A673 (cell line): ENCODE measurements at regions not wholly inside any gene's neighbourhood (a gene's known extent, or its start where the extent isn't known, plus 50 kb on each side); places are given as distances from the start of the nearest gene placed in this dataset.

ENCODE experiments used
- BruUV-seq: library from RNA; stranded (reverse); fragments of 400-500 nt; replicated peaks from 2 replicates; lab custom pipeline; 2021; lab: Mats Ljungman, UMichigan
- CTCF ChIA-PET: fragments of 300-600 bp; sonication (Branson Sonifier 250); formaldehyde crosslinking; loops from one replicate; lab custom pipeline; 2022; ENCODE audit warnings: antibody characterized with exemption; lab: Charles Lee
- POLR2A ChIA-PET: fragments of 300-600 bp; sonication (Branson Sonifier 250); formaldehyde crosslinking; loops from one replicate; lab custom pipeline; 2022; ENCODE audit warnings: antibody characterized with exemption; ENCODE audit not compliant: low non-redundant PET; lab: Charles Lee
- DNase-seq: peaks from one replicate; pipeline ENCODE4 v3.0.0-alpha.2; 2015; ENCODE audit warnings: low spot score
- H3K27ac ChIP-seq: fragments of 200-600 bp; sonication (generic); 2 replicates; pipeline ENCODE4 v1.5.1; 2016; ENCODE audit warnings: mixed run types, low read depth, mild to moderate bottlenecking, mixed read lengths, antibody characterized with exemption, low read length; ENCODE audit not compliant: poor library complexity, severe bottlenecking
- H3K27me3 ChIP-seq: fragments of 200-600 bp; sonication (generic); replicated peaks from 2 replicates; pipeline ENCODE4 v1.6.1; 2017; ENCODE audit warnings: mixed run types, low read depth, mild to moderate bottlenecking, mixed read lengths, antibody characterized with exemption, low read length; ENCODE audit not compliant: insufficient read depth, poor library complexity
- H3K36me3 ChIP-seq: fragments of 200-600 bp; sonication (generic); 2 replicates; pipeline ENCODE4 v1.6.1; 2016; ENCODE audit warnings: mixed run types, mild to moderate bottlenecking, mixed read lengths, antibody characterized with exemption, low read length; ENCODE audit not compliant: insufficient read depth, poor library complexity, severe bottlenecking
- H3K4me1 ChIP-seq: fragments of 200-600 bp; sonication (generic); 2 replicates; pipeline ENCODE4 v1.6.1; 2017; ENCODE audit warnings: mixed run types, mild to moderate bottlenecking, mixed read lengths, antibody characterized with exemption, low read length; ENCODE audit not compliant: insufficient read depth, poor library complexity, severe bottlenecking
- H3K4me3 ChIP-seq: fragments of 200-600 bp; sonication (generic); 2 replicates; pipeline ENCODE4 v1.5.1; 2016; ENCODE audit warnings: low read depth, mixed run types, mild to moderate bottlenecking, mixed read lengths, low read length; ENCODE audit not compliant: poor library complexity, severe bottlenecking
- H3K9me3 ChIP-seq: fragments of 200-600 bp; sonication (generic); 2 replicates; pipeline ENCODE4 v1.6.1; 2016; ENCODE audit warnings: mixed run types, low read depth, mild to moderate bottlenecking, mixed read lengths, antibody characterized with exemption, low read length; ENCODE audit not compliant: poor library complexity, severe bottlenecking
- CTCF ChIP-seq: fragments of 300-800, 200-600 bp; sonication (generic); conservative IDR thresholded peaks from 2 replicates; pipeline ENCODE4 v1.5.1; 2017; ENCODE audit warnings: low read depth, mild to moderate bottlenecking, antibody characterized with exemption, low read length, moderate library complexity, mixed read lengths
- EZH2 ChIP-seq: fragments of 200-600 bp; sonication (generic); IDR thresholded peaks from 2 replicates; pipeline ENCODE4 v1.6.1; 2017; ENCODE audit warnings: borderline replicate concordance, low read depth, mild to moderate bottlenecking, mixed read lengths, antibody characterized with exemption, low read length; ENCODE audit not compliant: poor library complexity, severe bottlenecking
- intact Hi-C: fragments of 100-400 bp; cut with micrococcal nuclease; formaldehyde crosslinking; loops from one replicate; pipeline ENCODE4 v1.10.0; 2022; ENCODE audit not compliant: unreplicated experiment

- no peak for TF ChIP-seq CTCF
- no peak for TF ChIP-seq EZH2
- H3K4me1 ChIP-seq, result no peaks in the 10 kb centered on the region
- BruUV-seq, result no TSS peak
- no peaks in the 10 kb centered on the region for H3K9me3 ChIP-seq
- intact Hi-C loops, result no loop called here
- DNase-seq, result peak; percentile 46
- H3K36me3 ChIP-seq, result no peaks in the 10 kb centered on the region
- CTCF ChIA-PET, result no interaction called here
- no peak overlapping the region for H3K27ac ChIP-seq
- peaks cover 20% of the 10 kb centered on the region for H3K27me3 ChIP-seq
- POLR2A ChIA-PET, result no interaction called here
- H3K4me3 ChIP-seq, result no peak overlapping the region
Measured at GRCh38 chr3:31373681-31374080, 159.0 kb upstream of the STT3B start.

- Histone ChIP-seq H3K36me3 (no peaks in the 10 kb centered on the region), H3K27me3 (peaks cover 20% of the 10 kb centered on the region), H3K4me1 (no peaks in the 10 kb centered on the region), H3K9me3 (no peaks in the 10 kb centered on the region), H3K27ac (no peak overlapping the region), H3K4me3 (no peak overlapping the region)
- no TSS peak for BruUV-seq
- ChIA-PET POLR2A (no interaction called here), CTCF (no interaction called here)
- intact Hi-C loops, result no loop called here
- no peak for DNase-seq
- no peak for TF ChIP-seq CTCF
- no peak for TF ChIP-seq EZH2
Measured at GRCh38 chr3:31377045-31377642, 155.6 kb upstream of the STT3B start.

GRCh38 chr3:31378231-31378630 is 154.5 kb upstream of the STT3B start:
- Histone ChIP-seq H3K9me3 (no peaks in the 10 kb centered on the region), H3K36me3 (no peaks in the 10 kb centered on the region), H3K4me1 (no peaks in the 10 kb centered on the region), H3K27me3 (peaks cover 20% of the 10 kb centered on the region), H3K27ac (no peak overlapping the region), H3K4me3 (no peak overlapping the region)
- intact Hi-C loops, result no loop called here
- CTCF ChIA-PET, result no interaction called here
- no peak for DNase-seq
- no TSS peak for BruUV-seq
- TF ChIP-seq EZH2, result no peak
- no peak for TF ChIP-seq CTCF
- POLR2A ChIA-PET, result no interaction called here
